Superior temporal gyrus (tissue), 1 donor: ENCODE measurements at regions not wholly inside any gene's neighbourhood (a gene's known extent, or its start where the extent isn't known, plus 50 kb on each side); places are given as distances from the start of the nearest gene placed in this dataset.
"Not testable (repeated sequence)": the region's sequence is repeated elsewhere in the genome, so short reads cannot be mapped to it uniquely, and the experiment has no call there.

Experiments used
- DNase-seq: peaks from one replicate; pipeline ENCODE4 v3.0.0-alpha.2; 2016; ENCODE audit errors: extremely low spot score

- DNase-seq = no peak
Observed at GRCh38 chr2:145806546-145806945, 1286.6 kb upstream of the ZEB2 start.

GRCh38 chr2:145802133-145802532, 1282.2 kb upstream of the ZEB2 start:
- no peak for DNase-seq

DNA sequence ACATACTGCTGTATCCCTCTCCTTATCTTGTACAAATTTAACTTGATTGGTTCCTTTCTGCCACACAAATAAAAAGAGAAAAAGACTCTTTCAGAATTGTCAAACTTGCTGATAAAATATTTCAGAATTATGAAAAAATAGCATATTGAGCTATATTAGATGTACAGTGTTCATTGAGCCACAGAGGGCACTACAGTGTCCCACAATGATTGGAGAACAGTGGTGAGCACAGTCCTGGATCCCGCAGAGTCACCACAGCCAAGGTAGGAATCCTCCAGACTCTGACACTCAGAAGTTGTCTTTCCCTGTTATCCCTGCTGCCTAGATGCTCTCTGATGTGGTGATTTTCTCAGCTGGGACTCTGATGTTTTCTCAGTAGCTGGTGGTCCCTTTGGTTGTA, 1281.3 kb upstream of the ZEB2 start:
- DNase-seq = no peak

GRCh38 chr2:145800151-145801091, 1280.5 kb upstream of the ZEB2 start:
- DNase-seq = no peak

DNA sequence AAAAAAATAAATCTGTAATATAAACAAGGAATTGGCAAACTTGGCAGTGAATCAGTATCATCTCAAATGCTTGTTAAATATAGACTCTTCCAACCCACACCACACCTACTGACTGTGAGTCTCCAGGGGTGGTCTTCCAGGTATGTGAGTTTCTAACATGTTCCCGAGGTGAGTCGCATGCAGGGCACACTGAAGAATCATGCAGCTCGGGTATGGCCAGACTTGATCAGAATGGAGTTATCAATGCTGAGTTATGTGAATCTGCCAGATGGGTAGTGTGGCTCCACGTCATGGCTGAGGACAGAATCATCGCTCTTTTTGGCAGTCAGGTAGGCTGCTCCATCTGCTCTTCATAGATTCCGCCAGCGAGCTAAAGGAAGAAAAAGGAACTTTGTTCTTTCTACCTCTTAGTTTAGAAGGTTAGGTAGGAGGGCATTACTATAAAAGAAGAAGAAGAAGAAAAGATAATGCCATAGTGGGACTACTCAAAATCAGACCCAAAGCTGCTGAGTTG, 1279.7 kb upstream of the ZEB2 start:
- DNase-seq = no peak

GRCh38 chr2:145798419-145798818, 1278.5 kb upstream of the ZEB2 start:
- no peak for DNase-seq

GRCh38 chr2:145797692-145798091, 1277.8 kb upstream of the ZEB2 start:
- DNase-seq = no peak

DNA sequence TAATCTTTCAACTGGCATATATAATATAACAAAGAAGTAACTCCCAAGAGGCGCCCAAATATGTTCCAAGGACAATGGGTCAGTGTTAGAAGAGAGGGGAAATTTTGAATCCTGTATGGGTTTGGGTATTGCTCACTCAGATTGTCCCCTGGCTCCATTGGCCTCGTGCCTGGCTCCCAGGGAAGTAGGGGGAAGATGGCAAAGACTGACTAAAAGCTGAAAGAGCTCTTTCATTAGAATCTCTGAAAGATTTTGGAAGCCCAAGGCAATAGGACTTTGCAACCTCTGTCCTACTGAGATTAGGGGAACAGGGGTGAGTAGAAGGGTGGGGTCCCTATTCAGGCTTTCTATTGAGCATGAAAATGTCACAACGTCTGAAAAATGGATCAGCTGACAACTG, 1272.8 kb upstream of the ZEB2 start:
- DNase-seq = no peak

DNA sequence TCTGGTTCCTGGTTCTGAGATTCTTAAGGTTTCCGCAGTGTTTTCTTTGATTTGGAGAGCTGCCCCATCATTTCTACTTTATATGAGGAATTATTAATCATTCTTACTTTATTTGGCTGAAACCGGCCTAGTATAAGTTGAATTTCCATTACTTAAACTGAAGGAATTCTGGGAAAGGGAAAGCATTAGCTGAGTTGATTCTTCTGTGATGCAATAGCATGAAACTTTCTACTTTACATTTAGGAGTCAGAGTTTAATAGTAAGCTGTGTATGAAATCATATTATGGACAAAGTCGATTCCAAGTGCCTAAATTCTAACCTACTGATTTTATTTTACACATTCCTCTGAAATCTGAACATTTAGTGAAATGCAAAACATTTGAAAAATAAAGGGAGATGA, 1269.7 kb upstream of the ZEB2 start:
- DNase-seq = no peak

GRCh38 chr2:145787597-145788361, 1267.9 kb upstream of the ZEB2 start:
- not testable (repeated sequence) for DNase-seq

GRCh38 chr2:145782607-145783006, 1262.7 kb upstream of the ZEB2 start:
- not testable (repeated sequence) for DNase-seq

DNA sequence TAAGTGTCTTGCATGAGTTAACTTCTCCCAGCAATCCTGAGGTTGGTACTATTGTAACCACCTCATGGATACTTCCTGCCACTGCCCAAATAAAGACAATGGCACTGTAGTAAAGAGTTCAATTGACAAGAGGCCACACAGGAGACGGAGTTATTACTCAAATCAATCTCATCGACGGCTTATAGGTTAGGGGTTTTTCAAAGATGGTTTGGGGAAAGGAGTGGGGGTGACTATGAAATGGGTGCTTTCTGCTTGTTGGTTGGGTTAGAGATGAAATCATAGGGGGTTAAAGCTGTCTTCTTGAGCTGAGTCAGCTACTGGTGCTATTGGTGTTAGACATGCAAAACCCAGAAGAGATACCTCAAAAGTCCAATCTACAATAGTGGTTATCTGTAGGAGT, 1258.0 kb upstream of the ZEB2 start:
- DNase-seq = no peak

- no peak for DNase-seq
Observed at GRCh38 chr2:145777297-145777696, 1257.4 kb upstream of the ZEB2 start.

- no peak for DNase-seq
Observed at GRCh38 chr2:145775591-145775990, 1255.7 kb upstream of the ZEB2 start.

DNA sequence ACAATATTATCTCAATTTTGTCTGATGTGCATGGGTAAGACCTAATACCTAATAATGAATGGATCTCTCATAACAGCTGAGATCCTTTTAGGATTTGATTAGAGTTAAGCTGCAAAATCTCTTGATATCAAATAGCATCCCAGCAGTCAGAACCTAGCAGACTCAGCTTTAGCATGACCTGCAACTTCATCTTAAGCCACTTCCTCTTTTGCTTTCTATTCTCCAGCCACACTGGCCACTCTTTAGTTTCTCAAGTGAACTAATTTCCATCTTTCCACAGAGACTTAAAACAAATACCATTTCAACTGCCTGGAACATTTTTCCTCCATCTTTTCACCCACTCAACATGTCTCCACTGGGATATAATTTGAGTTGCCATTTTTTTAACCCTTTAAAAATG, 1251.6 kb upstream of the ZEB2 start:
- DNase-seq = no peak

DNA sequence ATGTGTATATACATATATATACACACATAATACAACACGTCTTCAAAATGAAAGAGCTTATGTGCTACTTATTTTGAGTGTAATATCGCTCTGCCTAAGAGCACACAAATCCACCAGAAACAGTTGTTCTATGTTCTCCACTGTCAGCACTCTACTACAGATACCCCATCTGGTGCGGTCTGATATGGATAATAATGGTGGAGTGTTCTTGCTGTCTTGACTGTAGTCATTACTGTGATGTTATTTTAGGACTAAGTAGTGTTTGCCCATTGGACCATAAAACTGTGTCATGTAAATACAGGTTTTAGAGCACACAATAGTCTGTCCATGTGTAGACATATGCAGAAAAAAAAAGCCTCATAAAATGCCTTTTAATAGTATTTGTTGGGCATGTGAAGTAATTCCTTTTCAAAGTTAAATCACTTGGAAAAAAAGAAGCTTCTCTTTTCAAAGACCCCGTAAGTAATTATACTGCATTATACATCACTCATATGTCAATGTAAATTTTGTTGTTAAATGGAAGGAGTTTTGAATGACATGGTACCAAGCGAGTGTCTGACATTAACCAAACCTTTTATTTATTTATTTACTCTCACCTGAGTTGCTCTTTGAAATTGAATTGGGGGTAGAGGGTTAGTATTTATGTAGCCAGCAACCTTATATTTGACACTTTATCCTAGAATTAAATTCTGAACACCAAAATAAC, 1249.2 kb upstream of the ZEB2 start:
- no peak for DNase-seq

- no peak for DNase-seq
Observed at GRCh38 chr2:145765874-145766273, 1246.0 kb upstream of the ZEB2 start.

DNA sequence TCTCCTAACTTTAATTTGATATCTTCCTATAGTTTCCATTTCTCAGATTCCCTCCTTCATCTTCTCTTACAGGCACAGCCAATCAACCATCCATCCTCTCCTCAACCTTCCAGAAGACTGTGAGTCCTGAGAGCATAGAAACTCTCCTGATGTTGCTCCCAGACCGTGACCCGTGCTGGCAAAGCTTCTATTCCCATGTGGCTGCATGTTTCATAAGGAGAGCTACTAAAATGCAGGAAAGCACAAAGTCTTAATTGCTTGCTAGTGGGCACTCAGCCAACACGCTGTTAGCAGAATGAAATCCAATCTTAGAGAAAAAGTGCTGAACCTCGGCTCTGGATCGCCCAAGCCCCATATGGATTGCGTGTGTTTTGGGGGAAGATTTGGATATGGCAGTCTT, 1244.7 kb upstream of the ZEB2 start:
- DNase-seq = no peak

DNA sequence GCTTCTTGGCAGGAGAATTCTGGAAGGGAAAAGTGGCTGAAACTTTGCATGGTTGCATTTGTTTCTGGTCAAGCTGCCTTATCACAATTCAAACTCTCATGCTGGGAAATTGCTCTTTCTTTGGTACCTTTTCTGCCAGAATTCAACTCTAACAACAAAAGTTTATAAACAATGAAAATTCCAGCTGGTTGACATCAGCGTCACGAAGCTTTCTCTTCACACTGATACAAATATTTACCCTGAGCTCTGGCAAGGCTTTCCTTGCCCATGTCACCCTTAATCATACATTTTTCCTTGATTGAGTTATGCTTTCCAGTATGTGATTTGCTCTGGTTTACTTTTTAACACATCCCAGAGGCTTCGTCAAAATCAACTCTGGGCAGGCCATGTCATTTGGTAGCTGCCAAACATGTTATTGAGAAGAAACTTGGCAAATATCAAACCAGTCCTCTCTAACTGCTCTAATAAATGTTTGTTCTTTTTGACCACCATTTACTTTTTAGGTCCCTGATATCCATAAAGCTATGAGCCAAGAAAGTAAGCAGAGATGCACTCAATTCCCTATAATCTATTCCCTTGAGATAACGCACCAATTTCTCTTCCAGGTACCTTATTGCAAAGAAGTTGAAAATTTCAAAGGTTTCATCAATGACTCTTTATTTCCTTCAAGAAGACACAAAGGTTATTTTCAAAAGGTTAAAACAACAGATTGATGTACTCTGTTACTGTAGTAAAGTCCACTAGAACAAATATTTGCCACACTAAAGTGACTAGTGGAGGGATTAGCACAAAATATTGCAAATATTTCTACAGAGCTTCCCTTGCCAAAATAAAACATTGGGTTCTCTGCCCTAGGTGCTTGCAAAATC, 1241.1 kb upstream of the ZEB2 start:
- DNase-seq = no peak

GRCh38 chr2:145759228-145759915, 1239.5 kb upstream of the ZEB2 start:
- no peak for DNase-seq
